Anterior cingulate cortex (tissue), 58 donors: ENCODE measurements at regions not wholly inside any gene's neighbourhood (a gene's known extent, or its start where the extent isn't known, plus 50 kb on each side); places are given as distances from the start of the nearest gene placed in this dataset.

Experiments used
- DNase-seq, 58 donors: peaks; one replicate each; lab custom pipeline; 2025; lab: John Stamatoyannopoulos, UW

DNA sequence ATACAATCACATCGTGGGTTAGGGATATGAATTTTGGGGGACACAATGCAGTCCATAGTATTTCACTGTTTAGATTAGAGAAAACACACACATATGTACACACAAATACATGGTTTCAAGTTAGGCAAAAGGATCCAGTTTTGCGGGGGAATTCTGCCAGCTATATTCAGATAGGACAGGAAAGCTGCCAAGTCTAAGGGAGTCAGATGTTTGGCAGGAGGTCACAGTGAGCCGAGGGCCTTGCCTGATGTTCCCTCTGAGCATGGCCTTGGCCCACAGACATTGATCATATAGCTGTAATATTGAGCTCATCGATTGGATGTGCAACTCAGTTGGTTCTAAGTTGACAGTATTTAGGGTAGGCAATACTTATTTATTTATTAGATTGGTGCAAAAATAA lies 122.8 kb downstream of the ADRA2A start:
- no peak for DNase-seq

DNA sequence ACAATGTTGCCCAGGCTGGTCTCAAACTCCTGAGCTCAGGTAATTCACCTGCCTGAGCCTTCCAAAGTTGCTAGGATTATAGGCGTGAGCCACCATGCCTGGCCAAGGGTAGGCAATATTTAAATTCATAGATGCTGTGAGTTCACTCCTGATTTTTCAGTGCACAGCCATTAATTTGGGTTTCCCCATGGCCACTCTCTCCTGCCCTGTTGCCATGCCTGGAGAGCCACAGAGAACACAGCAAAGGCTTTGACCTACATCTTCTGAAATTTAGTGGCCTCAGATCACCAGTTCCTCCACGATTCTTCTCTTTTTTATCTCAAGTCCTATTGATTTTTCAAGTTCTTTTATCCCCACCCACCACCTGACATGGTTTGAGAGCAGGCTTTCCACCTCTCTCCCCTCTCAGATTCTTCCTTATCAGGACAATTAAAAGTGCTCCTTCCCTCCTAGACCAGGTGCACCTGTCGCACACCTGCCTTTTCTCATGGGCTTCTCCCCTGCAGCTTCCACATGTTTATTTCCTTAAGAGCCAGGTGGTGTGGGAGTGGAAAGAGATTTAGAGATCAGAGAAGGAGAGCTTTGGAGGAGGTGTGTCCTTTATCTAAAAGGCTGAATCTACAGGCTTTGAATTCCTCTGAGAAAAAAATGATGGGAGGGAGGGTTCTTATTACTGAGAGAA lies 123.8 kb downstream of the ADRA2A start:
- no peak for DNase-seq

DNA sequence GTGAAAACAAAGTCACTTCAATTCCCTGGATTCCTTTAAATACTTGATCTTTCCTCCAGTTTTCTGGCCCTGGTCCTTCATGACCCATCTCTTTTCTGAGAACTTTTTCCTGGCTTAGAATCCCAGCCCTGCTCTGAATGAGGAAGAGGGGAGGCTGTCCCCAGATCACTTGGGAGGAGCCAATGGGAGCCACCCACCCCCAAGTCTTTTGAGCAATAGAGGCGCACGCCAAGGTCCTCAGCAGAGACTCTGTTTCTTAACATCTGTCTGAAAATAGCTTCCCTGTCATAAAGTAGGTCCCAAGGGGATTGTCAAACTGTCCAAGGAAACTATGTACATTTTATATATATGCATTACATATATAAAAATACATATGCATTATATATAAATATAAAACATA lies 126.8 kb downstream of the ADRA2A start:
- DNase-seq: no peak

DNA sequence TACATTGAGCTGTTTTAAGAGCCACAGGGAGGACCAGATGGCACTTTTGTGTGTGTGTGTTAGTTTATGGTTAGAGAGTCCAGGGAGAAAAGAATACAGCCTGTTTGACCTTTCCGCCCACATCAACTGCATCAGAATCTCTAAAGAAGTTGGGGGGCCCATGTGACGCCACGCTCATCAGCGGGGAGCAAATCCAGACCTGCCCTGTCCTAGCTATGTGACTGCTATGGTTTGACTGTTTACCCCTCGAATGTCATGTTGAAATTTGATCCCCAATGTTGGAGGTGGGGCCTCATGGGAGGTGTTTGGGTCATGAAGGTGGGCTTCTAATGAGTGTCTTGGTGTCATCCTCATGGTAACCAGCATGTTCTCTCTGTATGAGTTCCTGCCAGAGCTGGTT lies 128.0 kb downstream of the ADRA2A start:
- DNase-seq: no peak

DNA sequence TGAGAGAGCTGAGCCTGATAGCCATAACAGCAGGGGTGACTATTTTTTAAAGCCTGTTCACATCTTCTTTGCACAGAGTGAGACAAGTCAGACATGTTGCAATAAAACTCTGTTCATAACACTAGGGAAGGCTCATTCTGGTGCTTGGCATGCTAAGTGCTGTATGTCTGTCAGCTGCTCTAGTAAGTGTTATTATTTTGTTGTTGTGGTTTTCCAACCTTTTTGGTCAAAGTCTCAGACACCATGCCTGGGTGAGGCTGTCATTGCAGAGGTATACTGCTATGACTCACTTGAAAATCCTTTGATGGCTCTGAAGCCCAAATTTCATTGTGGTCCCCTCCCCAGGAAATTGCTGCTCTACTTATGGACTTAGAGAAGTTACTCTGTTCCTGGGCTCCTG lies 129.7 kb downstream of the ADRA2A start:
- no peak for DNase-seq

DNA sequence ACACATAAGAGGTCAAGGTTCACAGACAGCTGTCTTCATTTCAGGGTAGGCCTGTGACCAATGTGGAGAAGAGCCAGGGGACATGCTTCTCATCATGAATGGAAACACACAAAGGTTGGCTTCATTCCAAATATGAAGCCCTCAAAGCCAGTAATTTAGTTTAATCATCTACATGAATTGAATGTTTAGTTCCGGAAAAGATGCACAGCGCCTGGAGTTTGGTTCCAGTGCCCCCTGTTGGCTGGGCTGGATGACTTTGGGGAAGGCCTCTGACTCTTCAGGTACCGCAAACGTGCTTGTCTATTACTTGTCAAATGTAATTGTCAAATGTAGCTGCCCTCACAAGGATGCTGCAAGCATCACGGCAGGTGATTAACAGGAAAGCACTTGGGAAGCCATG lies 130.7 kb downstream of the ADRA2A start:
- no peak for DNase-seq

DNA sequence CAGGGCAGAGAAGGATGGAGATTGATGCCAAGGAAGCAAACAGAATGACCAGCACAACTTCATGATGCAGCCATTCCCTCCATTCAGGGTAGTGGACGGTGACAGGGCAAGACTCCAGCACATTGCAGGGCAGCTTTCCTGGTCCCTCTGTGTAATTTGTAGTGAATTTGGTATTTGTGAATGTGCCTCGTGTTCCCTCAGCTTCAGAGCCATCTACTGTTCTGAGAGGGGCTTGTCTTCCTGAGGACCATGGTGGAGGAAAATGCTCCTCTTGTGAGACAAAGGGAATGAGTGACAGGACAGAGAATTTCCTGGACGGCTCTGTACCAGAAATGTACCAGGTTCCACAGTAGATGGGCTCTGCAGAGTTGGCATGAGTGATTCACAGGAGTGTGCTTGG lies 132.1 kb downstream of the ADRA2A start:
- DNase-seq: no peak

DNA sequence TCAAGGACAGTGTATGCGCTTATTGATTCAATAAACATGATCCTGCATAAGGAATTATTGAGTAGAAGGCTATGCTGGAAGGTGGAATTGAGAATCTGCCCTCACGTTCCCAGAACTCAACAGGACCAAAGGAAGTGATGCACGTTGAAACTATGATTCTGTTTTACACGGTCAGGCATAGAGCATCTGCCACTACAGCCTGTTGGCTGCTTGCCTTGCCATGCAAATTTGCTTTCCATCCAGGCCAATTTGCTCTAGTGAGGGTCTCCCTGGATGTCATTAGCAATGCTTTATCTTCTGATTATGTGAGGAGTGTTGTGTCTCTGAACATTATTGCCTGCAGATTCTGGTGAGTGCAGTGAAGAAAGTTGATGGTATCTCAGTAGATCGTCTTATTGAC lies 132.9 kb downstream of the ADRA2A start:
- DNase-seq: no peak

DNA sequence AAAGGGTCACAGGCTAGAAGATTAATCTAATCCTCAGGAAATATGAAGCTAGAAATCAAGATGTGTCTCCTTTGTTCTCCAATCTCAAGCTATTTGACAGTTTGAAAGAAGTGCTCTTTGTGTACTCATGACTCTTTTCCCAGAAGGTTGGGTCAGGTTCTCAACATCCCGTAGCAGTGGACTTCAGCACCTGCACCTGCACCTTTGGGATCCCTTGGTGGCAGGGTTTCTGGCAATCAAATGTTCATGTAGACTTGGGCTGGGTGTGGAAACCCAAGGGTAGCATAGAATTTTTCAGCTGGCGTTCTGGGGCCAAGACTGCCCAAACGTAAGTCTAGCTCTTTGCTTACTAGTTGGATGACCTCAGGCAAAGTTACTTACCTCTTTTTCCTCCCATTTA lies 134.4 kb downstream of the ADRA2A start:
- DNase-seq: no peak

DNA sequence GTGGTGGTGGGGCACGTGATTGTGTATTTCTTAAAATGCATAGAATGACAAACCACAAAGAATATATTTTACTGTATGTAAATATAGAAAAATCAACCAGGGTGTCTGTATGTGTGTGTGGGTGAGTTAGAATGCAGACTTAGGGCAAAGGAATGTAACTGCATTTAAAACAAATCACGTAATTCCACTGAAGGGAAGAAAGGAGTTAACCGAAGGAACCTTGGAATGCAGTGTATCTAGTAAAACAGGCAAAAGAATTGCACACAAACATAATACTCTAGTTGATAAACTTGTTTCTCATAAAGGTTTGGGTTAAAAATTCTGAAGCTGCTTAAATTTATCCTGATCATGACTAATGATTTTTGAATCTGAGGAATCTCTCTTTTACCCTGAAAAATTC lies 134.9 kb downstream of the ADRA2A start:
- no peak for DNase-seq

DNA sequence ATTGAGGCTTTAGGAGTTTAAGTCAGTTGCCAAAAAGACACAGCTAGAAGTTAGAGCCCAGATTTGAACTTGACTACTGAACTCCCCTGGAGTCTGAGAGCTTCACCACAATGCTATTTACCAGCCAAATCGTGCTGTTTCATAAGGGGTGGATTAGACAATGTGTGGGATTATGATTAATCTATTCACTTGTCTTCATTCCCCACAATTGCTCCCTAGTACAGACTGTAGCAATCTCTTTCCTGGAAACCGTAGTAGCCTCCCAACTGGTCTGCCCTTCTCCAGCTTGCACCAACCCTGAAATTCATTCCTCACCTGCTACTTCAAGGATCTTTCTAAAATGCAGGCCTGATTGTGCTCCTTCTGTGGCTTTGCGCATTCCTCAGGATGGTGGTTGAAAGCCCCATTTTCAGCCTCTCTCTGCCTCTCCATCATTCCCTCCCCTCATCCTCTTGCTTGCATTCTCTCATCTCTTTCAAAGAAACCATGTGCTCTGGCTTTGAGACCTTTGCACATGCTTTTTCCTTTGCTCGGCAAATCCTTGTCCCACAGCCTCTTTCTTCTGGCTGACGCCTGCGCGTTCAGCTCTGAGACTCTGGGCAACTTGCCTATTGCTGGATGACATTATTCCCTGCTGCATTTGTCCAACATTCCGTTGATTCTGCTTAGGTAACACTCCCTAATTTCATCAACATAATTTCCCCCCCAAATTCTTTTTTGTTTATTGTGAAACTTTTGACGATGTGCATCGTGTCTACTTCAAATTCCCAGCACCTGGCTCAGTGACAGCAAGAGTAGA lies 145.1 kb downstream of the ADRA2A start:
- DNase-seq: peak in 12 of 58 donors; percentile 3 to 38 (median 7)

DNA sequence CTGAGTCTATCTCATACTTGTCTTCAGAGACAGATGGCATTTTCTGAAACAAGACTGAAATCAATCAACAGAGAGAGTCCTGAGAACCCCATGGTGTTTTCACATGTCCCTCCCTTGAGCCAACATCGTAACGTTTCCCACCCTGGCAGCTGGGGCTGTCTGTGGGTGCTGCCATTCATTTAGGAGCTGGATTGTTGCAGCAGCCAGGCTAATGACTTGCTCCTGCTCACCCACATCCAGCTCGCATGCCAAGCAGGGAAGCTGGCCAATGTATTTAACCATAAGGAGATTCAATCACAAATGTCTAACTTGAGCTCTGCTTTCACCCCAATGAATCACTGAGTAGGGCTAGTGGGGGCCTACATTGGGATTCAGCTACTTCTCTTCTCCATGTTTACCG lies 146.1 kb downstream of the ADRA2A start:
- DNase-seq: peak in 18 of 58 donors; percentile 2 to 41 (median 22)

DNA sequence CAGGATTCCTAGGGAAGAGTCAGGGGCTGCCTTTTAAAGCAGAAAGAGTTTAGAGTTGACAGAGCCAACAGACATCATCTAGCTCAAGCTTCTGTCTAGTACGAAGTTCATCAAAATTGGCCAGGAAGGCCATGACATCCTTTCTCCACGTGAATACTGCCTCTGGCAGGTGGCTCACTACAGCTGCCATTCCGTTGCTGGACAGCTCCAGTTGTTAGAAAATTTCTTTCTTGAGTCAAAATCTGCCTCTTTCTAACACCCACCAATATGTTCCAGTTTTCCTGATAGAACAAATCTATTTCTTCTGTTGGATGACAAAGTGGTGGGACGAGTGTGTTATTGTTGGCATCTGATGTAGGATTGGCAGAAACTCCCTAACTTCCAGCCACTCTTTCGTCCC lies 154.9 kb downstream of the ADRA2A start:
- DNase-seq: no peak

DNA sequence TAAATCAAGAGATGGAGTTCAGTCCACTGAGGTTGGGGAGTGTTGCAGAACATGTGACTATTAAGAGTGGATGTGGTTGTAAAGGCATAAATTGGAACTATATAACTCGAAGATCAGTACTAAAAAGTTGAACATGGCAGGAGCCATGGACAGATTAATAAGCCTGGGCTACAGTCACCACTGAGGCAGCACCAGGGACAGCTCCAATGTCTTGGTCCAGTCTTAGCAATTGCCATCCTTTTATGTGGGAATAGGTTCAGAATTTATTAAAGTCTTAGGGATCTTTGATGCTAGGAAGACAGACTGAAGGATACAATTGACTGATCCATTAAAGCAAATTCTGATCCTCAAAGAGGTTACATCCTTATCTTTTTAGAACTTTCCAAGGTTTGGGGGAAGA lies 156.6 kb downstream of the ADRA2A start:
- no peak for DNase-seq

DNA sequence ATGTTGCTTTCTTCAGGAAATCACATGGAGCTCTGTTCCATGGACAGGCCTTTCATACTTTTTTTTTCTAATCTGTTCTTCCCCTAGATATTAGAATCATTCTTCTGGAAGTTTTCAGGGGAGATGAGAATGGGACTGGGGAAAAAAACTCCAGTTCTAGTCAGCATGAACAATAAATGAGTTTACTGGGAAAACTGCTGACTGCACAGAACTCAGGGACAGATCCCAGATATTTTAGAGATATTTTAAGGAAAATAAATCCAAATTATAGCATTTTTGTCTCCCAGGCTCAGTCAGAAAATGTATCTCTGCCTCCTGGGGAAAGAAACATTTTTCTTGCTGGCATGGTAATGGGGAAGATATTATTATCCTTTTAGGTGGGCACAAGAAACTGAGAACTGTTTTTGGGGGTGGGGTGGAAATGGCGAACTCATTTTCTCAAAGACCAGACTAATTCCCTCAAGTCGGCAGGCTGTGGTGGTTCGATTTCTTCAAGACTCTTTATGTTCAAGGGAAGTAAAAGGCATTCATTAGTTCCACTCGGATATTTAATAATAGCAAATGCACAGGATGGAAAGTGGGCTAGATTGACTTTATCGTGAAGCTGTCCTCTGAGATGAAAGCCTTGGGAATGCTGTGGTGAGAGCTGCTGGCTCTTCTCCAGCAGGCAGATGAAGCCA lies 157.5 kb downstream of the ADRA2A start:
- DNase-seq: no peak

DNA sequence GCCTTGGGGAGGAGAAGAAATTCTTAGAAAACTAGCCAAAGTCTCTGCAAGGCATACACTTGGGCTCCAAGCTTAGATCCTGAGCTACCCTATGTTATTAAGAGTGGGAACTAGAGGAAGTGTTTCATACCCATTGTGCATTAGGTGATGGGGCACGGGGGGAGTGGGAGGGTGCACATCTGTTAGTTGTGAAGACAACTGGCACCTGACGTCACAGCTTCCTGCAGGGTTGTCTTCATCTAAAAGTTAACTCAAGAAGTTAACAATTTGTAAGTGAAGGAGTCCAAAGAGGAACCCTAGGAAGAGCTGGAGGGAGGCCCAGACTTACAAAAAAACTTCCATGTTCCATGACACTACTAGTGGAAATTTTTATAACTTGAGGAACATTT lies 158.1 kb downstream of the ADRA2A start:
- no peak for DNase-seq

DNA sequence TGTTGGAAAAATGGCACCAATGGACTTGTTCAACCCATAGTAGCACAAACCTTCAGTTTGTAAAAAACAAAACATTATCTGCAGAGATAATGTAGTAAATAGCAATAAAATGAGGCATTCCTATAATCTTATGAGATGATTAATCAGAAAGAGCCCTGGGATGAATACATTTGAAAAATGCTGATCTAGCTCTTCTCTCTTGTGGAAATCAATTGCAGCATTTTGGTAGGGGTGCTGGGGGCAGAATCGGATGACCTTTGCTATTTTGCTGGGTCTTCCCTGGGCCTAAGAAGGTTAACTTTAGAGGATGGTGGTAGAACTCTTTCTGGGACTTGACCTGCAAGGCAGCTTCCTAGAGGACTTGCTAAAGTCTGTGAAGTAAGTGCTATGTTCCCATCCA lies 163.5 kb downstream of the ADRA2A start:
- DNase-seq: no peak

DNA sequence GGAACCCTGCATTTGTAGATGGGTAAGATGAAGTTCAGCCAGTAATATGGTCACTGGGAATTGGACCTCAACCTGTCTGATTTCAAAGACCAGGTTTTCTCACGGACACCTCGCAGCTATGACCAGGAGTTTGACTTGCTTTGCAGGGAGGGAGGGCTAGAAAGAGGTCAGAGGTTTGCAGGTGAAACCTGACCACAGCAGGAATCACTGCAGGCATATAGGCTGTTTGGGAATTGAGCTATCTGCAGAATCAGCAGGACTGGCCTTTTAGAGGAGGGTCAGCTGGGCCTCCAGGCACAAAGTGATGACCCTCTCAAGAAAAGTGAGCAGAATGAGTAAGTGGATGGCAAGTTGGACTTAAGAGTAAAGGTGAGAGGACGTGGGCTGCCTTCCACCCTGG lies 166.3 kb downstream of the ADRA2A start:
- no peak for DNase-seq

DNA sequence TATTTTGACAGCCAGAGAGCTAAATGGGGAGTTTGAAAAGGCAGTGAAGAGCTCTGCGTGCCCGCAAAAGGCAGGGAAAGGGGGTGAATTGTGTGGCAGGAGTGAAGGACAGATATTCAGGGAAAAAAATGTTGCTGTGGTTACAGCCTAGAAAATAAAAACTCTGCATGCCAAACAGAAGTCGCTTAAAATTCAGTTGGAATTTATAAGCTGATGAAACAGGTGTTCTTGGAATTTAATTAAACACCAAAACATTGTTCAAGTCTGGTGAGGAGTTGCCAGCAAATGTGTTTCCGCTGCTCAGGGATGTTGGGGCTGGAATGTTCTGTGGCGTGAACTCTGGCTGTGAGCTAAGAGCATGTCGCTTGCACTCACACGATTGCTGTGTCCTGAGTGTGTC lies 169.3 kb downstream of the ADRA2A start:
- peak in 1 of 58 donors; percentile 6 for DNase-seq

DNA sequence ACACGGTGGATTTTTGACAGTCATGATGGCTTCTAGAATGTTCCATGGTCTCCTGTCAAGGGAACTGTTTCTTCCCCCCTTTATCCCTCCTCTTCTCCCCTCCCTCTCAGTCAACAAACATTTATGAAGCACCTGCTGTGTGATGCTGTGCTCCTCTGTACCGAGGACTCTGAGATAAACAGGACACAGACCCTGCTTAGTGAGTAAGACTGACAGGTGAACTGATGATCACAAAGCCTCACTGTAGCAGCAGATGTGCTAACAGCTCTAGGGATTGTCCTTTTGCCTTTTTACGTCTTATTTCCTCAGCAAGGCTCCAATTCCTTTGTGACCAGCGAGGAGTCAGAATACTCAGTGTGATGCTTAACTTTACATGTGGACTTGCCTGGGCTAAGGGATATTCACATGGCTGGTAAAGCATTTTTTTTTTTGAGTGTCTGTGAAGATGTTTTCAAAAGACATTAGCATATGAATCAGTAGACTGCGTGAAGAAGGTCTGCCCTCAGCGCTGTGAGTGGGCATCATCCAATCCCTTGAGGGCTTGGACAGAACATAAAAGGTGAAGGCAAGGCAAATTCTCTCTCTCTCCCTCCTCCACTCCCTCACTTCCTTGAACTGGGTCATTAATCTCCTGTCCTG lies 170.1 kb downstream of the ADRA2A start:
- DNase-seq: no peak

DNA sequence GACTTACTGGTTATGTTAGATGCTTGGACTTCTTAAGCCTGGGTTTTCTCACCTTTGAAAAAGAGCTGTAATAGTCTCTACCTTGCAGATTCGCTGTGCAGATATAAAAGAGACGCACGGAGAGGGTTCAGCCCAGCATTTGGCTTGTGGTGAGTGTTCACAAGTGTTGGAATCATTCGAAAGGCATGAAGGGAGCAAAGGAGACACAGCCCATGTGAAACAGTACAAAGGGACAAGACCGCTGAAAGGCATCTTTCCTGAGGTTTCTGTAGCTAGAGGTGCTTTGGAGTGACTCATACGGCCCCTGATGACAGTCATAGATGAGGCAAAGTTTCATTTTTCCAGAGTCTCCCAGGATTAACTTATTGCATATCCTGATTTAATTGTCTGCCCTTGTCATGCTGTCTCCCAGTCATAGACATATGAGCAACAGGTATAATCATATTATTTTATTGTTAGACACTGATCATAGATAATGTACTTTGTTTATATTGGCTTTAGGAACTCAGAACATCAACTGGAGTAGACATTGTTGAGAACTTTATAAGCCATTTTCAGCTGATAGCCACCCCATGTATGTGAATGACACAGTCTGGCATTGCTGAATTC lies 171.1 kb downstream of the ADRA2A start:
- DNase-seq: no peak
